ENCODE measurements at regions not wholly inside any gene's neighbourhood (a gene's known extent, or its start where the extent isn't known, plus 50 kb on each side); places are given as distances from the start of the nearest gene placed in this dataset.

DNA sequence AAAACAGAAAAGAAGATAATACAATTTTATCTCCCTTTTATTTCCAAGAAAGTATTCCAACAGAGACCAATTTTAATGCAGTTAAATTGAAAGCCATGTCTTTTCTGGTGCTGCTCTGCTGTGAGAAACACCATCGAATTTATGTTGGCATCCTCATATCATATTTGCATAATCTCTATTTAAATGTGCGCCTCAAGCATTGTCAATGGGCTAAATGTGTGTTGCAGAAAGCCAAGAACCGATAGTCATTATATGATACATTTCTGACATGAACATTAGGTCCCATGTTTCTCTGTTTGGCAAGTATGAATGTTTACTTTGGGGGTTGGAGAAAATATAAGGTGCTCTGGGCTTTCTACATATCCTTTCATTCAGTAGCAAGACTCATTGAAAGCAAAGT is 1023.5 kb upstream of the CELF2 start:
- TF ChIP-seq, protein P1, sequence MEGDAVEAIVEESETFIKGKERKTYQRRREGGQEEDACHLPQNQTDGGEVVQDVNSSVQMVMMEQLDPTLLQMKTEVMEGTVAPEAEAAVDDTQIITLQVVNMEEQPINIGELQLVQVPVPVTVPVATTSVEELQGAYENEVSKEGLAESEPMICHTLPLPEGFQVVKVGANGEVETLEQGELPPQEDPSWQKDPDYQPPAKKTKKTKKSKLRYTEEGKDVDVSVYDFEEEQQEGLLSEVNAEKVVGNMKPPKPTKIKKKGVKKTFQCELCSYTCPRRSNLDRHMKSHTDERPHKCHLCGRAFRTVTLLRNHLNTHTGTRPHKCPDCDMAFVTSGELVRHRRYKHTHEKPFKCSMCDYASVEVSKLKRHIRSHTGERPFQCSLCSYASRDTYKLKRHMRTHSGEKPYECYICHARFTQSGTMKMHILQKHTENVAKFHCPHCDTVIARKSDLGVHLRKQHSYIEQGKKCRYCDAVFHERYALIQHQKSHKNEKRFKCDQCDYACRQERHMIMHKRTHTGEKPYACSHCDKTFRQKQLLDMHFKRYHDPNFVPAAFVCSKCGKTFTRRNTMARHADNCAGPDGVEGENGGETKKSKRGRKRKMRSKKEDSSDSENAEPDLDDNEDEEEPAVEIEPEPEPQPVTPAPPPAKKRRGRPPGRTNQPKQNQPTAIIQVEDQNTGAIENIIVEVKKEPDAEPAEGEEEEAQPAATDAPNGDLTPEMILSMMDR (IDR thresholded peaks at IDR 0.05; ENCODE audit: borderline replicate concordance, insufficient read depth, low read depth, low read length): no peak
- H3K4me3 ChIP-seq (ENCODE audit: low read depth, low read length): no peak overlapping the region

DNA sequence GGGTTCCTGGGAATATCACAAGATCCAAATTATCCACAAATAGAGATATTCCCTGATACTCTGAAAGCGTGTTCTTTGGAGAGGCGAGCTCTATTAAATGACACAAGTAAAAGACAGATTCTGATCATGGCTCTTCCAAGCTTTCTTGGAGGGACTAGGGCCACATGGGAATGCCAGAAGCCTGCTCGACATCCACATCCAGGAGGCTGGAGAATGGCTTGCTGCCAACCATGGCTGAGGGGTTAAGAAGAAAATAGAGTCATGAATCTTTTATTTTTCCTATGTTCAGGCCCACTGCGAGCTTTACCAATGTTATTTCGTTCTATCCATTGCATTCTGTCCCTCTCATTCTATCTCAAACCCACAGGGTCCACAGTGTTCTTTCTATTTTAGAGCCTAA is 1018.0 kb upstream of the CELF2 start:
- no peak overlapping the region for H3K4me3 ChIP-seq (ENCODE audit: low read depth, low read length)
- TF ChIP-seq, protein P1 (IDR thresholded peaks at IDR 0.05; ENCODE audit: borderline replicate concordance, insufficient read depth, low read depth, low read length): no peak

DNA sequence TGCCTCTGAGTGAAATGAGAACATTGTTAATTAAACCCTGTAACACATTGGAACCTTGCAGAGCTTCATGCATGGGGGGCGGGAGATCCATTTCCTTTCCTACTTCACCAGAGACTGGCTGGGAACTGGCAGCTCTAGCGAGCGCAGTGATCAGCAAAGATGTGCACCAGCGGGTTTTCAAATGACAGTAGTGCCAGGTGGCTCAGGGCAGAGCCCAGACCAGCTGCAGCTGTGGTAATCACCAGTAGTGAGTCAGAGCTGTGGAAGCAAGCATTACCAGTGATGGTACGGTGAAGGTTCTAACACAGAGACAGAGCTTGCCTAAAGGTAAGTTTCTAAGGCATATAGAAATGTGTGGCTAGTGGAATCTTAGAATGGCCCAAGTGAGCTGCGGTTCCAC is 1009.7 kb upstream of the CELF2 start:
- H3K4me3 ChIP-seq (ENCODE audit: low read depth, low read length): no peak overlapping the region

DNA sequence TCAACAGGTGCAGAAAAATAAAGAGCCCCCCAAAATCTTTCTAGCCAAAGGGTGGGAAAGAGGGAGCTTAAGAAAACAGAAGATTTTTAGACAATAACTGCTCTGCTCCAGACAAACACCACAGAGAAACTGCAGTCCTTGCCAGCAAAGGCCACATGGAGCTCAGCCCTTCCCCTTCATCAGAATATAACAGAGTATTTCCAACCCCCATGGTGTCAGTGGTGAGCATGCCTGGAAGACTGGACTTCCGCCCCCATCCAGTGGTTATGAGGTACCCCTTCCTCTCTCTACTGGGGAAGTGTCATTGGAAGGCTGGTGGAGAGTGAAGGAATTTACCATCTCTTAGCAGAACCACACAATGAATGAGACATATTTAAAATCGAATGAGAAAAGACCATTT is 1007.3 kb upstream of the CELF2 start:
- H3K4me3 ChIP-seq (ENCODE audit: low read depth, low read length): no peak overlapping the region
- TF ChIP-seq, protein P1 (IDR thresholded peaks at IDR 0.05; ENCODE audit: borderline replicate concordance, insufficient read depth, low read depth, low read length): no peak

More for the DNA sequence above, 1009.7 kb upstream of the CELF2 start:
- TF ChIP-seq, protein P1 (IDR thresholded peaks at IDR 0.05; ENCODE audit: borderline replicate concordance, insufficient read depth, low read depth, low read length): no peak

DNA sequence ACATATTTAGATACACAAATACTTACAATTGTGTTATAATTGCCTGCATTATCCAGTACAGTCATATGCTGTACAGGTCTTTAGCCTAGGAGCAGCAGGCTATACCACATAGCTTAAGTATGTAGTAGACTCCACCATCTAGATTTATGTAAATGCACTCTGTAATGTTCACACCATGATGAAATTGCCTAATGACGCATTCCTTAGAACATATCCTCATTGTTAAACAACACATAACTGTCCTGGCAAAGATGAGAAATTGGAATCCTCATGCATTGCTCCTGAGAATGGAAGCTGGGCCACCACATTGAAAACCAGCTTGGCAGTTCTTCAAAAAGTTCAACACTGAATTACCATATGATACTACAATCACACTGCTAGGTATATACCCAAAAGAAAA is 1002.8 kb upstream of the CELF2 start:
- TF ChIP-seq, protein P1 (IDR thresholded peaks at IDR 0.05; ENCODE audit: borderline replicate concordance, insufficient read depth, low read depth, low read length): no peak

DNA sequence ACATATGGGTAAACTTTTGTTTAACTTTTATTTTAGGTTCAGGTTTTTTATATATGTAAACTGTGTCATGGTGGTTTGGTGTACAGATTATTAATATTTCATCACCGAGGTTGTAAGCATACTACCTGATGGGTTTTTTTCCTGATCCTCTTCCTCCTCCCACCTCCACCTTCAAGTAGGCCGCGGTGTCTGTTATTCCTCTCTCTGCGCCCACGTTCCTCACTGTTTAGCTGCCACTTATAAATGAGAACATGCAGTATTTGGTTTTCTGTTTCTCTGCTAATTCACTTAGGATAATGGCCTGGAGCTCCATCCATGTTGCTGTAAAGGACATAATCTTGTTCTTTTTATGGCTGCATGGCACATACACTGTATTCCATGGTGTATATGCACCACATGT is 1000.0 kb upstream of the CELF2 start:
- TF ChIP-seq, protein P1 (IDR thresholded peaks at IDR 0.05; ENCODE audit: borderline replicate concordance, insufficient read depth, low read depth, low read length): no peak

More for the DNA sequence above, 1002.8 kb upstream of the CELF2 start:
- H3K4me3 ChIP-seq (ENCODE audit: low read depth, low read length): no peak overlapping the region

DNA sequence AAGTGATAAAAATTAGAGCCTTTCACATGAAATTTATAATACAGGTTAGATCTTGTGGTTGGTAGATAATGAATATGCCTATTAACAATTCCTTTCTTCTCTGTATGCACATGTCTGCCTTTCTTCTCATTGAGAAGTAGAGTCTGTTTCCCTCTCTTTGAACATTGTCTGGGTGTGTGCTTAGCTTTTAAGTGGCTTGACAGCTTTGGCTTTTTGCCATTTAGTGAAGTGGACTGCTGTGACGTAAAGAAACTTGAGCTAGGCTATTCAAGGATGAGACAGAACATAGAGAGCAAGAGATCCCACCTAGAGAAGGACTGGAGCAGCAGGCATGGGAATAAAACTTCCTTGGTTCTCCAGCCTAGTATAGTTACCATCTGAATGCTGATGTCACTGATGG is 996.7 kb upstream of the CELF2 start:
- H3K4me3 ChIP-seq (ENCODE audit: low read depth, low read length): no peak overlapping the region
- TF ChIP-seq, protein P1 (IDR thresholded peaks at IDR 0.05; ENCODE audit: borderline replicate concordance, insufficient read depth, low read depth, low read length): no peak

More for the DNA sequence above, 1000.0 kb upstream of the CELF2 start:
- no peak overlapping the region for H3K4me3 ChIP-seq (ENCODE audit: low read depth, low read length)

Data from GM12875 (cell line).